ENCODE measurements at regions not wholly inside any gene's neighbourhood (a gene's known extent, or its start where the extent isn't known, plus 50 kb on each side); places are given as distances from the start of the nearest gene placed in this dataset.

- no peak for TF ChIP-seq ERF (CRISPR knock-in tag; IDR thresholded peaks at IDR 0.05)
- TF ChIP-seq ATF2 (CRISPR knock-in tag; IDR thresholded peaks at IDR 0.05), result no peak
Measured at GRCh38 chr1:95520390-95520789, 286.4 kb downstream of the RWDD3 start.
